AML-193 (cell line): ENCODE measurements at regions not wholly inside any gene's neighbourhood (a gene's known extent, or its start where the extent isn't known, plus 50 kb on each side); places are given as distances from the start of the nearest gene placed in this dataset.
A peak's percentile ranks its signal among the peaks of the same experiment; 100 is the strongest.
"Not testable (repeated sequence)": the region's sequence is repeated elsewhere in the genome, so short reads cannot be mapped to it uniquely, and the experiment has no call there.

ENCODE experiments used
- DNase-seq, 2 experiments: peaks; one replicate each; lab custom pipeline; 2025; lab: John Stamatoyannopoulos, UW

DNA sequence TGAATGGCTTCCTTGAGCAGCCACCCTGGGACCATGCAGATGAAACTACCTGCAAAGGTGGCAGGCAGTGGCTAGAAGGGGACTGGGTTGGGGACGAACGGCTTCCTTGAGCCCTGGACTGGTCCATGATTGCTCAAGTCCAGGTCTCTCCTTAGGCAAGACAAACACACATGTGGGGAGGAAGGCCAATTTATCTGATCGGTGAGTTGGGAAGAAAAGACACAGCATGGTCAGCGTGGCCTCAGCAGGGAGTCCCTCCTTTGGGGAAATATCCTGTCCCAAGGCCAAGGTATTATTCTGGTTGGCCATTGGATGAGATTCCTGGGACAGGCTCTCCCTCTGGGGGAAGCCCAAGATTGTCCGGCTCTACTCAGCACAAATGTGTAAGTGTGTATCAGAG lies 116.3 kb upstream of the ERG start:
- no peak for DNase-seq

DNA sequence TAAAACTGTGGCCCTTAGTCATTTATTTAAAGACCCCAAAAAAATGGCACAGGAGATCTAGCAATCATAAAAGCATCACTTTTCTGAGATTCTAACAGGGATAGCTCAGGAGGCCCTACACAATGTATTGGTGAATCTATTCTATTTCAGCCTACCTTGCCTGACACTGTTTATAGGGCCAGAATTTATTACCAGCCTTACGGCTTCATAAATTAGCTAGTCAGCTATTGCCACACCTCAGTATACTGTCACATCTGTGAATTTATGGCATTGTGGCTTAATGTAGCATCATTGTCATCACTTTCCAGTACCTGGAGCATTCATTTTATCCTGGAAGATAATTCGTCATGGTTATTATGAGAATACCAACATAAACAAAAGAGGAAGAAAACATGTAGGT lies 121.2 kb upstream of the ERG start:
- no peak for DNase-seq

- DNase-seq, result no peak
Observed at GRCh38 chr21:38619992-38620479, 121.8 kb upstream of the ERG start.

DNA sequence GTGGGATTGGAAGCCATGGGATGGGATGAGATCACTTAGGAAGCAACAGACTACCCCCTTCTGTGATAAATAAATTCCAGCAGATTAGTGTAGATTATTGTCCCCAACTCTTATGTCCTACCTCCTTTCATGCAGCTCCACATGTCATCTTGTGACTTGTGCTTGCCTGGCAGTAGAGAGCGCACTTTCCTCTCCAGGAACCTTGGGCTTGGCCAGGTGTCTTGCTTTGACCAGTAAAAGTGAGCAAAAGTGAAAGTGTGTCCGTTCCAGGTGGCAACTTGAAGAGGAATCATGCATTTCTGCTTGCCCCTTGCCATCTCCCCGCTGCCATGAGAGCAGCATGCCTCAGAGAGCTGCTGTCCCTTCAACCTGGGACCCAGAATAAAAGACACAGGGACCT lies 122.9 kb upstream of the ERG start:
- DNase-seq, result no peak

DNA sequence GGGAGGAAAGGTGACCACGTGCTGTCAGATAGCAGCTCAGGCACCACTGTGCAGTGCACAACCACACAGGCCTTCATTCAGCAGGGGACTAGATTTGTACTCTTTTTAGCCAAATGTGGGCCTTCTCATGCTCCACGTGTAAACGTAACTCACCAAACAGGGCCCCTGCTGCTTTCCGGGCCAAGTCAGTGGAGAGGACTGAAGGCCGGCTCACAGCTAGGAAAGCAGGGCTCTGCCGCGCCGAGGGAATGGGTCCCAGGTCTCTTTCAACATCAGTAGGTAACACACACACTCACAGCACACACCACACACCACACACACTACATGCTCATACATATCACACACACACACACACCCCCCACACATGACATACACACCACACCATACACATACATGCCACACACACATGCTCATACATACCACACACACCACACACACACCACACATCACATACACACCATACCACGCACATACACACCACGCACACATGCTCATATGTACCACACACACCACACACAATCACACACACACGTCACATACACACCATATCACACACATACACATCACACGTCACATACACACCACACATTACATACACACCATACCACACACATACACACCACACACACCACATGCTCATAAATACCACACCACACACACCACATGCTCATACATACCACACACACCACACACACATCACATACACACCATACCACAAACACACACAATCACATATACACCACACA lies 124.0 kb upstream of the ERG start:
- DNase-seq, result no peak

DNA sequence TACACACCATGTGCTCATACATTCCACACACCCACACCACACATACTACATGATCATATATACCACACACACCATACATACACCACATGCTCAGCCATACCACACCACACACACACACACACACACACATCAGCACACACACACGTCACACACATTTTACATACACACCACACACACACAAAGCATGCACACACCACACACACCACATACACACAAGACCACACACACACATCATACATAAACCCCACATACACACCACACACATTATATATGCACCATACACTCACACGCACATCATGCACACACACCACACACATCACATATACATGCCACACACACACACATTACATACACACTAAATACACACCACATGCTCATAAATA lies 124.5 kb upstream of the ERG start:
- no peak for DNase-seq

- no peak for DNase-seq
Observed at GRCh38 chr21:38623552-38623951, 125.3 kb upstream of the ERG start.

DNA sequence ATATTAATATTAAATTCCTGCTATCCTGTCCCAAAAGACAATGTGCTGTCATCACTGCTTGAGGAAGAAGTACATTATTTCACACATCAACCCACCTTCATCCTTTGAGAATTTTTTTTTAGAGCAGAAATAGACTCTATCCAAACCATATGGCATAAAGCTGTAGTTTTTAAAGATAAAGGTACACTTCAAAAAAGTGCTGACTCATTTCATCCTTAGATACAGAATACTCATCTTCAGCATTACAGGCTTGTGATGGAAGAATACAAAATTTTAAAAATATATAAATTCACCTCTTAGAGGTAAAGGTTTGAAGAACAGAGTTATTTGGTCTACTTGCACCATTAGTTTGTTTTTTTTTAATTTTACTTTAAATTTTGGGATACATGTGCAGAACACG lies 126.7 kb upstream of the ERG start:
- DNase-seq, result no peak

GRCh38 chr21:38626306-38626705 lies 128.0 kb upstream of the ERG start:
- no peak for DNase-seq

DNA sequence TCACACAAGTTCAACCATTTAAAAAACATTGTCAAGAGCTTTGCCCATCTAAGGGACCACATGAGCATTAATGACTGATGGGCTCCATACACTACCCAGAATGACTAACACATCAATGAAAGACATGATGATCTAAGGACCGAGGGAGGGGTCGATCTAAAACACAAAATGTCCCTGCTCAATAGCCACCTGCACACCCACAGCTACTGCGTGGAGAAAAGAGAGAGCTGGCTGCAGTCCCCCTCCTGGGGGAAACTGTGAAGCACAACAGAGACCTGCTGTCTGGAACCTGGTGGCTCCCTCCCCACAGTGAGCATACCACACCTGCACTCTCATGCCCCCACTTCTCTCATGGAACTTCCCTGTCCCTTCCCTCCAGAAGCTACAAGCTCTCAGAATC lies 130.1 kb upstream of the ERG start:
- DNase-seq, result no peak

DNA sequence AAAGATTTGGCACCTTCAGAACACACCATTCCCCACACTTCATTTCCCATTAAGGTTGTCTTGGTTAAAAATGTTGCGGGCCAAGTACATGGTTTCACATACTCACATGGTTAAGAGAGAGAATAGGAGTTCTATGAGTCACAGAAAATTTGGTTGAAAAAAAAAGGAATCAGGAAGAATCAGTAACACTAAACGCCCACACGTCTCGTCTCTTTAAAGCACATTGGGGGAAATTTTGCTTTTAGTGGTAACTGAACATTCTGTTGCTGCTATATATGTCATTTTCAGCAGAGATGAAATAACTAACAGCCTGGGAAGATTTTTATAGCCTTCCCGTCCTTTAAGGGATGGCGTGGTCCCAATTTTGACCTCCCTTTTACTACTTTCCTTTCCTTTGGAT lies 132.9 kb upstream of the ERG start:
- DNase-seq, result no peak

DNA sequence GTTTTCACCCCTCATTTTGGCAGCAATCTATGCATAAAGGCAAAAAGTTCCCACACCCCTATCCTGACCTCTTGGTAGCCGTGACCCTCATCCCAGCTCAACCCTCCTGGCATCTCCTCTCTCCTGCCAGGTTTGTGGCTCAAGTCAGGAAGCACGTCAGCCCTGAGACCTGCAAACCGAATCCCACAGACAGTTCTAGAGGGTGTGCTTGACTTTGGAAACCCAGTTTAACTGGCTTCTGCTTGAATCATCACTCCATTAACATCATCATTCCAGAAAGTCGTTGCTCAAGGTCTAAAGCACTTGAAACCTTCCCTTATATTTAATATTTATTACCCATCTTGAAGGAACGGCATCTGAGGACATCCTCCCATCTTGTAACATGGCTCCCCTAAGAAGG lies 133.4 kb upstream of the ERG start:
- no peak for DNase-seq

DNA sequence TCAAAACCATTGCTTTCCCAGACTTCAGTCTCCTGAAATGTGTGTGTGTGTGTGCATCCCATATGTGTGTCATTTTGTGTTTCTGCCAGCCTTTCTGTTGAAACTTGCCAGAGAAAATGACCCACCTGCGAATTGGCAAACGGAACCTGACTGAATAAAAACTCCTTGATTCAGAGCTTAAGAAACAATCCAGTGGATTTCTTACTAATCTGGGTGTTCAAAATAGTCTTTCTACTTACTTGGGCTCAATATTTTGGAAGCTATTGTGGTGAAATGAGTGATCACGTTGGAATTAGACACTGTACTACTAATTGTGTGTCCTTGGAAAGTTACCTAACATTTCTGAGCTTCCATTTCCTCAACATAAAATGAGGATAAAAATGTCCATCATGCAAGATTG lies 138.9 kb upstream of the ERG start:
- DNase-seq, result no peak

DNA sequence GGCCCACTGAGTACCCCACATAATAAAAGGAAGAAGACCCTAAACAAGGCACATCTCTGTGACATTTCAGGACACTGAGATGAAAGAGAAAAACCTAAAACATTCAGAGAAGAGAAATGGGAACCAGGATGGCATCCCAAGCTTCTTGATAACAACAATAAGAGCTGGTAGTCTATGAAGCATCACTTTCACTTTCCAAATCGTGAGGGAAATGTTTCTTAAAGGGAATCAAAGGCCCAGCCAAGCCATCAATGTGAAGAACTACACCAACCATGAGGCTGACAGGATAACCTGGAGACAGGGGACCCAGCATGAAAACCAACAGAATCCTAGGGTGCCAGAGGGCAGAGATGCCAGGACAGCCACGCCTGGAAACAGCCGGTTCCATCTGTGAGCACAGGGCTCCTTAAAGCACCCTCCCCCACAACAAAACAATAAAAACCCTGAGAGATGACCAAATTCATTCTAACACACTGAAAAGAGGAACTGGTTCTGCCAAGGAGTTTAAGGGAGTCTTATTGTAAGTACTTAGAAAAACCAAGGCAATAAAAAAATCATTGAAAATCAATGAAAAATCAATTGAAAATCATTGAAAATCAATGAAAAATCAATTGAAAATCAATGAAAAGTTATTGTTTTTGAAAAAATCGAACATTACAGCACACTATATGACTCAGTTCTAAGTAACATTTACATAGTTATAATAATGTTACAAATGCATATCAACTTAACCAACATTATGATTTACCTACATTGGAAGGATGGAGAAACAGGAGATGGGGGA lies 141.5 kb upstream of the ERG start:
- DNase-seq, result peak; percentile 1 to 9

DNA sequence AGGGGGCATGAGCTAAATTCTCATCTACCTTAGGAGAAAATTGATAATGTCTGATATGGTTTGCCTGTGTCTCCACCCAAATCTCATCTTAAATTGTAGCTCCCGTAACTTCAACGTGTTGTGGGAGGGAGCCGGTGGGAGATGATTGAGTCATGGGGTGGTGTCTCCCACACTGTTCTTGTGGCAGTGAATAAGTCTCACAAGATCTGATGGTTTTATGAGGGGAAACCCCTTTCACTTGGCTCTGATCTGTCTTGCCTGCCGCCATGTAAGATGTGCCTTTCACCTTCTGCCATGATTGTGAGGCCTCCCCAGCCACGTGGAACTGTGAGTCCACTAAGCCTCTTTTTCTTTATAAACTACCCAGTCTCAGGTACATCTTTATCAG lies 142.1 kb upstream of the ERG start:
- DNase-seq, result not testable (repeated sequence)

DNA sequence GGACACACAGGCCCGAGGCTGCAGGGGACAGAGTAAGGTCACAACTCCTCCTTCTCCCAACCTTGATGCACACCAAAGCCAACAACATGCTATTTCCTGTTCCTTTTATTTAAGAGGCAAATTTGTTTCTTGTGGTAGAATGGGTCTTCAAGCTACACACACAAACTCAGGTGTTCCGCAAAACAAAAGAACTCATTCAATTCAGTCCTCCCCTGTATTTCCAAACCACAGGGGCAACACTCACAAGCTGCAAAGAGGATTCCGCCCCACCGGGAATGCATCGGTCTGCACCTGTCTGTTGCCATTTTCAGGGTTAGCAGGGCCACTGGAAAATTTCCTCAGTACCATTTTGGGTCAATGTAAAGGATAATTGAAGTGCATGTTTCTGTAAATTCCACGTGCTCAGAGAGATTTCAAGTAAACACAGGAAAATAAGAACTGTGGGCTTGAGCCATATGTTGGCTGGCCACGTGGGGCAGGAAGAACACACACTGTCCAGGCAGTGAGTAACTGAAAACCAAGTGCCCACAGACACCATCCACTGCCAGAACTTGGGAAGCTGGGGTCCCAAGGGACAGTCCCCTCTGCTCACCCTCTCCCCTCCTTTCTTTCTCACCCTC lies 145.2 kb upstream of the ERG start:
- no peak for DNase-seq

- DNase-seq, result no peak
Observed at GRCh38 chr21:38645282-38645681, 147.0 kb upstream of the ERG start.

DNA sequence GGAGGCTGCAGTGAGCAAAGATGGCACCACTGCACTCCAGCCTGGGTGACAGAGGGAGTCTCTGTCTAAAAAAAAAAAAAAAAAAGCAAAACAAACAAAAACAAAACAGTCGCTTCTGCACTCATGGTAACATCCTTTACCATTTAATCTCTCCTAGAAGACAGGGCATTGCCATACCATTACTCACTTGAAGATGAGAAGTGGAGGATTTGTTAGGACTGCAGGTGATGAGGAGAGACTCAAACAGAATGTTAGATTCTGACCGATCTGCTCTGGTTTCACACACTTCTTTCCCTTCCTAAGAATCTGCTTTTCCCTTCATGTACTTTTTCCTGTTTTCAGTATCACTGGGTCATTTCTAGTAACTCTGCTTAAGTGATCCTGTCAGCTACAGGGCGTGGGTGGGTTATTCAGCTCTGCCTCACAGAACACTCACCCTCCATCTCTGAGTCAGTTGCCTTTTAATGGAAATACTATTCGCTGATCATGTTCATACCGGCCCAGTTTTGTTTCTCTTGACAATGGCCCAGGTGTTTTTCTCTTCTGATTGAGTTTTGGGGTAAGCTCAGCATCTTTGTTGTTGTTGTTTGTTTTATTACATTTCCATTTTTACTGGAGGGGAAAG lies 148.0 kb upstream of the ERG start:
- no peak for DNase-seq

GRCh38 chr21:38649120-38649519 lies 150.8 kb upstream of the ERG start:
- DNase-seq, result no peak

DNA sequence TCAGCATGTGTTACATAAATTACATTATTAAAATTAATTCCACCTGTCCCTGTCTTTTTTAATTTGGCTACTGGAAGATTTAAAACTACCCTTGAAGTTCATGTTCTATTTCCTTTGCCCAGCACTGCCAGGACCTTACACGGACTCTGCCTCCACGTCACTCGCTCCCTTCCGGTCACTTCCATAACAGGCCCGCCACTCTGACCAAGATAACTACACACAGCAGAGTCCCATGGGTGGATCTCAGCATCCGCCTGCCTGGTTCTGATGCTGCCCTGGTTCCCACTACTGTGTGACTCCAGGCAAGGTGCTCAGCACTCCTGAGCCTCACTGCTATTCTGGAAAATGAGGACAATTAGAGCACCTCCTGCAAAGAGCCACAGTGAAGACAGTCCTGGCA lies 153.3 kb upstream of the ERG start:
- DNase-seq, result no peak

DNA sequence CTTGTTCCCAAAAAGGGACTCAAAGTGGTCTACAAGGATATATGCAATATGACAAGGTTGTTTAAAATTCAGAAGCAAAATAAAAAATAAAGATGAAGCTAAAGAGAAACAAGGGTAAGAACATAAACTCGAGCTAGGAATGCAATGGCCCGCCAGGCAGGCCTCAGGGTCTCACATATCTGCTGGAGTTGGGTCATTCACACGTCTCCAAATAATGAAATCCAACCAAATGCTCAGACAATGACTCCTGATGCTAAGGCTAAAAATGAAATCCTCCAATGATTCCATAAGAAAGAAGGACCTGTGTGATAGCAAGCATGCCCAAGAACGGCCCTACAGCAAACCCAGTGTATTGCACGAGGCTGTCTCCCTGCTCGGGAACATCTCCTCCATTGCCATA lies 153.3 kb upstream of the ETS2 start:
- no peak for DNase-seq

DNA sequence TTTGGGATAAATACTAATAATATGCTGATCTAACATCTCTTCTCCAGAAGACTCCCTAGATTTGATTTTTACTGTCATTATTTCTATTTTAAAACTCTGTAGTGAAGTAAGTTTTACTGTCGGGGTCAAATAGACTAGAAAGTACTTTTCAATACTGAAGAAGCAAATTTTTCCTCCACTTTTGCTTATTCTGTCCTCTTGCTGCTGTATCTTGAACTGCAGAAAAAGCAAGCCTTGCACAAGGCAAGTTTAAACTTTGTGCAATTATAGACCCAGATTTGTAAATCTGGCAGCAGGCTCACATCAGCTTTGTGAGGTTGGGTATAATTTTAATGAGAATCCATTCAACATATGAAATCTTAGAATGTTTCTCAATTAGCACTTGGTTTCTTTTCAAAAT lies 151.1 kb upstream of the ETS2 start:
- no peak for DNase-seq

DNA sequence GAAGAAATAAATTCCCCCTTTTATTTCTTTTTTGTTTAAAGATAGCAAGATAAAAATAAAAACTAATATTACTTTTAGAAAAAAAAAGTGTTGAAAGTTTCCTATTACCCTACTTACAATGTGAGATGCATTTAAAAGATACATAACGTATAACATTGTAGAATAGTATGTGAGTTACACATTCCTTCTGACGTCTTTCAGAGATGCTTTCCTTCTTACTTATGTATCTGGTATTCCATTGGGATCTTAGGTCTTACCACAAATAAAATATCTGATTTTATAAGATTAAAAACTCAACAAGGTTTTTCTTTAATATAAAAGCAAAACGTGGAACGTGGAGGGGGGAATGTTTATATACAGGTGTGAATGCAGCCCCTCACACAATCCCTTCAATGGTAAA lies 147.2 kb upstream of the ETS2 start:
- no peak for DNase-seq
